GM12878 (cell line): ENCODE measurements at regions not wholly inside any gene's neighbourhood (a gene's known extent, or its start where the extent isn't known, plus 50 kb on each side); places are given as distances from the start of the nearest gene placed in this dataset.

Experiments used
- CHD4 ChIP-seq: fragments of 200-600 bp; sonication (generic); IDR thresholded peaks from 2 replicates; pipeline ENCODE4 v1.6.1; 2016; ENCODE audit warnings: mild to moderate bottlenecking
- DPF2 ChIP-seq: fragments of 450-650 bp; IDR thresholded peaks from 2 replicates; pipeline ENCODE4 v1.6.1; 2017; ENCODE audit warnings: mild to moderate bottlenecking
- HDAC2 ChIP-seq: fragments of 200-600 bp; sonication (generic); IDR thresholded peaks from 2 replicates; pipeline ENCODE4 v1.6.1; 2017
- MEF2A ChIP-seq: IDR thresholded peaks from 2 replicates; pipeline ENCODE4 v1.6.1; 2011; ENCODE audit warnings: low read depth, mild to moderate bottlenecking, low read length, moderate library complexity; ENCODE audit not compliant: insufficient read depth
- POLR2A ChIP-seq: IDR thresholded peaks from 2 replicates; pipeline ENCODE4 v1.6.1; 2011; ENCODE audit warnings: low read depth, mild to moderate bottlenecking, low read length
- POLR2AphosphoS2 ChIP-seq: IDR thresholded peaks from 2 replicates; pipeline ENCODE4 v1.6.1; 2011; ENCODE audit warnings: low read depth, mild to moderate bottlenecking, low read length, improper control_type of control experiment, moderate library complexity
- POLR2AphosphoS5 ChIP-seq: IDR thresholded peaks from 2 replicates; pipeline ENCODE4 v1.6.1; 2011; ENCODE audit warnings: mild to moderate bottlenecking, low read length, inconsistent platforms
- RCOR1 ChIP-seq: conservative IDR thresholded peaks from 2 replicates; pipeline ENCODE4 v1.6.1; 2012; ENCODE audit warnings: low read depth, low read length, improper control_type of control experiment
- SP1 ChIP-seq: IDR thresholded peaks from one replicate; pipeline ENCODE4 v1.6.1; 2011; ENCODE audit warnings: low read depth, low read length
- TF ChIP-seq, protein P1 (sequence below), 3 experiments: IDR thresholded peaks in 2 of 3; conservative IDR thresholded peaks in 1 of 3; 2 replicates each; pipeline ENCODE4 v1.5.1; 2011; ENCODE audit warnings: low read depth in 3 of 3, low read length in 3 of 3, mild to moderate bottlenecking in 3 of 3, control low read depth in 2 of 3, moderate library complexity in 2 of 3, inconsistent platforms in 1 of 3, mixed read lengths in 1 of 3; ENCODE audit not compliant: control insufficient read depth in 2 of 3, insufficient read depth in 1 of 3; ENCODE audit errors: extremely low read depth in 1 of 3
- TF ChIP-seq, protein P2 (sequence below): fragments of 450-650 bp; IDR thresholded peaks from 2 replicates; pipeline ENCODE4 v1.6.1; 2016; ENCODE audit warnings: mild to moderate bottlenecking

DNA sequence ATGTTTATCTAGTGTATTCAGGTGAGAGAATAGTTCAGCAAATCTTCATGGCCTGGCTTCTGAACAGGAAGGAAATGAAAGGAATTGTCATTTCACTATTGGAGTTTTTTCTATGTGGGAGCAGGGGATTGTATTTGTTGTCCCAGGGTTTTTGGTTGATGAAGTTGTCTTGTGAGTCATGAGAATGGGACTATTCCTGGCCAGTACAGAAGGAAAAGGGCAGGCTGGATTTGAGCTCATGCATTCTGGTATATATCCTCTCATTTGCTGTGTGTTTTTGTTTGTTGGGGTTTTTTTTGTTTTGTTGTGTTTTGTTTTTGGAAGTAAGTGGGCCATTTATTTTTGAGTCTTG lies 101.2 kb upstream of the MKLN1 start:
- TF ChIP-seq POLR2AphosphoS5 (no peak), RCOR1 (no peak), HDAC2 (no peak), POLR2AphosphoS2 (no peak), DPF2 (no peak), SP1 (no peak), CHD4 (no peak), POLR2A (no peak), MEF2A (no peak)
- TF ChIP-seq, protein P1, sequence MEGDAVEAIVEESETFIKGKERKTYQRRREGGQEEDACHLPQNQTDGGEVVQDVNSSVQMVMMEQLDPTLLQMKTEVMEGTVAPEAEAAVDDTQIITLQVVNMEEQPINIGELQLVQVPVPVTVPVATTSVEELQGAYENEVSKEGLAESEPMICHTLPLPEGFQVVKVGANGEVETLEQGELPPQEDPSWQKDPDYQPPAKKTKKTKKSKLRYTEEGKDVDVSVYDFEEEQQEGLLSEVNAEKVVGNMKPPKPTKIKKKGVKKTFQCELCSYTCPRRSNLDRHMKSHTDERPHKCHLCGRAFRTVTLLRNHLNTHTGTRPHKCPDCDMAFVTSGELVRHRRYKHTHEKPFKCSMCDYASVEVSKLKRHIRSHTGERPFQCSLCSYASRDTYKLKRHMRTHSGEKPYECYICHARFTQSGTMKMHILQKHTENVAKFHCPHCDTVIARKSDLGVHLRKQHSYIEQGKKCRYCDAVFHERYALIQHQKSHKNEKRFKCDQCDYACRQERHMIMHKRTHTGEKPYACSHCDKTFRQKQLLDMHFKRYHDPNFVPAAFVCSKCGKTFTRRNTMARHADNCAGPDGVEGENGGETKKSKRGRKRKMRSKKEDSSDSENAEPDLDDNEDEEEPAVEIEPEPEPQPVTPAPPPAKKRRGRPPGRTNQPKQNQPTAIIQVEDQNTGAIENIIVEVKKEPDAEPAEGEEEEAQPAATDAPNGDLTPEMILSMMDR (IDR thresholded peaks at IDR 0.05 in 2 of 3, conservative IDR thresholded peaks at IDR 0.05 in 1 of 3; ENCODE audit: control insufficient read depth in 2 of 3, extremely low read depth in 1 of 3, insufficient read depth in 1 of 3, low read depth in 3 of 3, low read length in 3 of 3): no peak
- TF ChIP-seq, protein P2, sequence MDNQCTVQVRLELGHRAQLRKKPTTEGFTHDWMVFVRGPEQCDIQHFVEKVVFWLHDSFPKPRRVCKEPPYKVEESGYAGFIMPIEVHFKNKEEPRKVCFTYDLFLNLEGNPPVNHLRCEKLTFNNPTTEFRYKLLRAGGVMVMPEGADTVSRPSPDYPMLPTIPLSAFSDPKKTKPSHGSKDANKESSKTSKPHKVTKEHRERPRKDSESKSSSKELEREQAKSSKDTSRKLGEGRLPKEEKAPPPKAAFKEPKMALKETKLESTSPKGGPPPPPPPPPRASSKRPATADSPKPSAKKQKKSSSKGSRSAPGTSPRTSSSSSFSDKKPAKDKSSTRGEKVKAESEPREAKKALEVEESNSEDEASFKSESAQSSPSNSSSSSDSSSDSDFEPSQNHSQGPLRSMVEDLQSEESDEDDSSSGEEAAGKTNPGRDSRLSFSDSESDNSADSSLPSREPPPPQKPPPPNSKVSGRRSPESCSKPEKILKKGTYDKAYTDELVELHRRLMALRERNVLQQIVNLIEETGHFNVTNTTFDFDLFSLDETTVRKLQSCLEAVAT: no peak
